DMS 273 (cell line): ENCODE measurements at regions not wholly inside any gene's neighbourhood (a gene's known extent, or its start where the extent isn't known, plus 50 kb on each side); places are given as distances from the start of the nearest gene placed in this dataset.
"Not testable (repeated sequence)": the region's sequence is repeated elsewhere in the genome, so short reads cannot be mapped to it uniquely, and the experiment has no call there.

ENCODE experiments used
- DNase-seq: peaks from one replicate; lab custom pipeline; 2025; ENCODE audit not compliant: unreplicated experiment; lab: John Stamatoyannopoulos, UW

DNA sequence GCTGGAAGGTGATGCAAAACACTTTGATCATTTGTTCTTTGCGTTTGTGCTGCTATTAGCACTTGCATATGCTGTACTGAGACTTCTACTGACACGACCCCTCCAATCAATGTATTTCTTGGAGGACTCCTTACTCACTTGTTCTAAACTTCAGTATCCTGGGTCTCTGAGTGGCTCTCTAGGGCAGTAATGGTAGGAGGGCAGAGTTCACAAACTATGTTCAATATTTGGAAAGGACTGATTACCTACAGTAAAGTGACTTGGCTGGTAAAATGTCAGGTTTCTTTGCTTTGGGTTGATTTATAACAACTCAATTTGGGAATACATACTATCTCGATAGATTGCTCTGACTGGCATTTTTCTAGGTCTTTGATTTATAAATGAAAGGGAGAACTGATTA lies 93.7 kb downstream of the TRIM43 start:
- no peak for DNase-seq

DNA sequence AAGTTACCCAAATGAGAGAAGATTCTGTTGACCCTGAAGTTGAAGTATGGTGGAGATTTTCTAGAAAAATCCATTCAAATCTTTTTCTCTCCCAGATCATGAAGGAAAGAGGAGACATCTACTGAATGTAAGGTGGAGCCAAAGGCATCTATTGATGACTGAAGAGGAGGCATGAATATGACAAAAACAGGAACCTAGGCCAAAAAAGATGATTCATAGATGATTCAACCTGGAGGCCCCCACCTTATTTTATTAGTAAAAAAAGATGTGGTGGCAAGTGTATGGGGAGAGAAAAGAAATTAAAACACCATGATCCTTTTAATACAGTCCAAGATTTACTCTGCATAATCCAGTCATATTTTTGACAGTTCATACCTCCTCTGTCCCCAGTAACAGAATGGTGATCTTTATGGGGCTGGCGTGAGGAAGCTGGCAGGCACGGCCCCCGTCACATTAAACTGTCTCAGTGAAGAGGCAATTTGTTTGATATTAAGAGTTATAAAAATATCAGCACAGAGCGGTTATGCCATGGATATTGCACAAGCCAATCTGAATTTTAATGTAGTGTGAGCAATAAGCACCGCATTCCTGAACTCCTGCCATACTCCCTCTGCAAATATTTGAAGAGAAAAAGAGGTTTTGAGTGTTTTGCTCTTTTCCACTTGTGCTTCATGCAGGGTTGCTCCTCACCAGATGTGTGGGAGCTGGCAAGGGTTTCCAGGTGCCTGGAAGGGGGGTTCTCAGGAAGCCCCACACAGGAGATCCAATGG lies 94.4 kb downstream of the TRIM43 start:
- not testable (repeated sequence) for DNase-seq

DNA sequence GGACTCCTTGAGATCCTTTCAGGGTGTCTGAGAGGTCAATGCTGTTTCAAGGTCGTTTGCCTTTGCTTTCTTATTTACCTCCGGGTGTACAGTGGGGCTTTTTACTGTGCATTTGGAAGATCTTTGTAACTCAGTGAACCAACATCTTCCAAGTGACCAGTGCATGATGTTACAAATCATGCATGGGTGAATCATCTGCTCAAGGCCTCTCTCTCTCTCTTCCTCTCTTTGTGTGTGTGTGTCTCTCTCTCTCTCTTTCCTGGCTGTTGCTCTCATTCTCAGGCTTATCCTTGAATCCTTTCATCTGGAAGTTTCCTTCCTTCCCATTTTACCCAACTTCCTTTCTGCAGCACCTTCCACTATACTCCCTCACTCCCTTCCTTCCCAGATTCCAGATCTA lies 96.1 kb downstream of the TRIM43 start:
- DNase-seq = not testable (repeated sequence)

DNA sequence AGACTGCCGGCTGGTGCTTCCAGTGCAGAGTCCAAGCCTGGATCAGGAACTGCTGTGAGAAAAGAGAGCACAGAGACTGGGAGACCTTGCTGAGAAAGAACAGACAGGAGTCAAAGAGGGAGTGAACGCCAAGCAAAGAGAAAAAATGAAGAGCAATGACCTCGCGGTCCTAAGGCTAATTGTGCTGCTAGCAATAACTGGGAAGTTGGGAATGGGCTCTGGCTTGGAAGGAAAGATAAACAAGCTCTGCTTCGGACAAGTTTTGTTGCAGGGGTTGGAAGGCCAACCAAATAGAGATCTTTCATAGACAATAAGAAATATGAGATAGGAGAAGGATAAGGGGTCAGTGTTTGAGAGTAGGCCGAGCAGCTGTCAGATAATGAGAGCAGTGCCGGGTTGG lies 99.4 kb downstream of the TRIM43 start:
- not testable (repeated sequence) for DNase-seq

DNA sequence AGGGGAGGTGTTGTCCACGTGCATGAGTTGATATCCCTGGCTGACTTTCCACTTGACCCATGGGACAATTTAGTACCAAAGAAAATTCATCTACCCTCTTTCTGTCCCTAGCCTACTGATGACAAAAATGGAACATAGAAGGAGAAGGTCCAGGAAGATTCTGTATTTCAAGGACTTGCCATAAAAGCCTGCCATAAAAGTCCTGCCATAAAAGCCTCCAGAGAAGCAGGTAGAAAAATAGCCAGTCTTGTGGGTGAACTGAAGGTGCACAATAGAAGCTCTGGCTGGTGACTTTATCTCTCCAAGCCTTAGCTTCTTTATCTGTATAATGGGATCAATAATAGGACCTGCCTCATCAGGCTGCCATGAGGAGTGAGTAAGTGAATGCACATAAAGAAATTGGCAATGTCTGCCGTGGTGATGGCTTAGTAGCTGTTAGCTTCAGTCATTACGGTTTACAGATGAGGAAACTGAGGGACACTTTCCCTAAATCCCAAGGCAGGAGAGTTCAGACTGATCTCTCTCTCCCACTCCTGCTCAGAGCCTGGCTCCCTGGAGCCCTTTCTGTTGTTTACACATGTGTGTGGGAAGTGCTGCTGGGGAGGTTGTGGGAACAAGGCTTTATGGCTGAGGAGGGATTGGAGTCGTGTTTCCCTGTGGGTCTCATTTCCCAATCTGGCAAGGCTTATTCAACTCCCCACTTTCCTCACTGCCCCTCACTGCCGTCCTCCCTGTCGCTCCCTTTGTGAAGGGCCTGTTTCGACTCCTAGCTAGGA lies 101.5 kb downstream of the TRIM43 start:
- DNase-seq = not testable (repeated sequence)

DNA sequence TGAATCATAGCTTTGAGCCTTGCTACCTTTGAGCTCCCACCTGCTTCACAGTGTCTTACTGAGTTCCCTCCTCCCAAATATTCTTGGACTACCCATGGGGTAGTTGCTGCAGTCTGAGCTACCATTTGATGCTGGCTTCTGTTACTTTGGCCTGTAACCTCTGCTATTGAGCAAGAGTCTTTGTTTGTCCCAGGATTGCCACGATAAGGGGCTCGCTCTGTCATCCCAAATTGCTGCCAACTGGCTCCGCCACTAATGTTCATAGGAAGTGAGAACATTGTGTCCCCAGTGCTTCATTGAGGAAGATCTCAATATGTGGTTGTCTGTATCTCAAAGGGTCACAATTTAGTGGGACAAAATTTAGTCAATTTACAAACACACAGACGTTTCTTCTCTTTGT lies 103.8 kb downstream of the TRIM43 start:
- no peak for DNase-seq

DNA sequence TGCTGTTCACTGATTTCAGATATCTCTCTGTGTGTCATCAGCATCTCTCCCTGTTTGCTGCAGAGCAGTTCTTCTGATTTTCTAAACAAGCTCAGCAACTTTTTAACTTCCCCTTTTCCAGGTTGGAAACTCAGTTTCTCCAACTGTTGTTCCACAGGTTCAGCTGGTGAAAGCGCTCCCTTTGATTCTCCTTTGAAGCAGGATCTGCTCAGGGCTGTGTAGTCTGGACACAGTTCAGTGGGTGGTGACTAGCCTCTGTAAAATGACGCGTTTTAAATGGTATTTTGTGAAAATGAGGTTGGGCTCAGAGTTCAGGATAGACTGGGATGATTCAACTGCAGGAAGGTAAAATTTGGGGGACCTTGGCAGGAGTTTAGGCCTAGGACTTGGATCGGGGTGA lies 106.3 kb downstream of the TRIM43 start:
- no peak for DNase-seq

DNA sequence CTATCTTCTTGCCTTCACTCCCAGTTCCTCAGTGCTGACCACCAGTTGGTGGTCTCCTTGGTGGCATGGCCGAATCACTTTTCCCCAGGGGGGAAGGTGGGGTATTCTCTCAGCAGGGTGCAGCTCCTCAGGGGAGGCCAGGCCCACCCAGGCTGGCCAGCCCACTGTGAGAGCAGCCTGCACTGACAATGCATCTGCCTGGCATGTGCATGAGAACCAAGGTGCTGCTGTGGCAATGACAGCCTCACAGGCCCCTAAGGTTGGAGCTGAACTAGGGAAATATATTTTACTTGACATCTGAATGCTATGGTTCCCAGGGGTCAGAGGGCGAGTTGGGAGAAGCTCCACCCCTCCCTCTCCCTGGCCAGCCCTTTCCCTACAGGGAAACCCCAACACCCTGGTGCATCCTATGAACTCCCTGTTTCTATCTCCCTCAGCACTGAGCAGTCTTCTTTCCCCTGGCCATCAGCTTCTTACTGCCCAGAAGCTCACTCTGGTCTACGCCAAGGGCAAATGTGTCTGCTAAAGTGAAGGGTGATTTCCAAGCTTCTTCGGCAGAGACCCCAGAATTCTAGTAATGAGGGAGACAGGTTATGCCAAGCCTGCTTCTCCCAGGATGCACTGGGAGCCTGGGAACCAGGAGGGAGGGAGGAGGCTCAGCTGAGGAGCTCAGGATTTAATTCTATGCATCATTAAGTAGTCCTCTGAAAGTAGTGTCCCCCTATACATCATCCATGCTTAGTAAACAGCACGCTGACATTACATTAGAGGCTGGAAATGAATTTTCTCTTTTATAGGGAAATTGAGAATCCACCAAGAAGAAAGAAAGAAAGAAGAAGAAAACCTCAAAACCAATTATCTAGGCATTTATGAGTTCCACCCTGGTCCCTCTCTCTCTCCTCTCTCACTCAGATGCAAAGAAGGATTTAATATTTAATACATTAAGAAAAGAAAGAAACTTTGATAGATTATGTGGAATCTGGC lies 107.7 kb downstream of the TRIM43 start:
- not testable (repeated sequence) for DNase-seq

DNA sequence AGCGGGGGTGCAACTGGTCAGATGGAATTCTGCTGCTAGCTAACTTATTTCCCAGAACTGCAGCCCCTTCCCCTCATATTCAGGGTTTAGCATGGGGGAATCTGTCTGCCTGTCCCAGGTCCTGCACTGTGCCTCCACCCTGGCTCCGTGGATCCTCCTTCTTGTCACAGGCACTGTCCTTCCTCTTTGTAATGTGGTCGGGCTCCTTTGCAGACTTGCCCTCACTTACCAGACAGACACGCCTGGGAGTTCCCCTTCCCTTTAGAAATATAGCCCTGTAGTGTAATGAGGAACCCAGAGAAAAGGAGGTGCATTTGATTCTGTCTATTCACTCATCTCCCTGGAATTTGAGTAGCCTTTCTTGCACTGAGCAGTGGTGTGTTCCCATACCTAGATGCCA lies 108.7 kb downstream of the TRIM43 start:
- DNase-seq = no peak

DNA sequence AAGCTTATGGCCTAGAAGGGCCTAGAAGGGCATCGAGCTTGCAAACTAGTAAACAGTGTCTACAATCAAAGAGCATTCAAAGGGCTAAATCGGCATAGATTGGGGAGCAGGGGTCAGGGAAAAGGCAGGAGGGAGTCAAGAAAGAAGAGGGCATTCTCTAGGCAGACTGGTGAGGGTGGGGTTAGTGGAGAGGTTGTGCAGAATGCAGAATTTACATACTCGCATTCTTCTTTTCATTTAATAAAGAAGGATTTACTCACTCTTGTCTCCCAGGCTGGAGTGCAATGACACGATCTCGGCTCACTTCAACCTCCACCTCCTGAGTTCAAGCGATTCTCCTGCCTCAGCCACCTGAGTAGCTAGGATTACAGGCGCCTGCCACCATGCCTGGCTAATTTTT lies 110.7 kb downstream of the TRIM43 start:
- no peak for DNase-seq

DNA sequence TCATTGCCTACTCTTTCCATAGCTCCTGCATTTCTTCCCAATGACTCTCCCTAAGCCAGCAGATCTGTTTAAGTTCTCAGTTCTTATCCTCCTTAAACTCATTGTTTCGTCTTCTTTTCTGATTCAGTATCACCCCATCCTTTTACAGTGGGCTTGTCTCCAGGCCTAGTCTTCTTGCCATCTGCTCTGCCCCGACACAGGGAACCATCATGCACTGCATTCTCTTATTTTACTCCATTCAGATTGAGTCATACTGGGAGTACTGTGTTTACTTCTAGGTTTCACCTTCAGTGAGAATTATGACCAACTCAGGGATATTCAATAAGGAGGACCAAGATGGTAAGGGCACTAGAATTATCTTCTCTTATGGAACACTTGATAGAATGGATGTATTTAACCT lies 115.4 kb downstream of the TRIM43 start:
- not testable (repeated sequence) for DNase-seq

DNA sequence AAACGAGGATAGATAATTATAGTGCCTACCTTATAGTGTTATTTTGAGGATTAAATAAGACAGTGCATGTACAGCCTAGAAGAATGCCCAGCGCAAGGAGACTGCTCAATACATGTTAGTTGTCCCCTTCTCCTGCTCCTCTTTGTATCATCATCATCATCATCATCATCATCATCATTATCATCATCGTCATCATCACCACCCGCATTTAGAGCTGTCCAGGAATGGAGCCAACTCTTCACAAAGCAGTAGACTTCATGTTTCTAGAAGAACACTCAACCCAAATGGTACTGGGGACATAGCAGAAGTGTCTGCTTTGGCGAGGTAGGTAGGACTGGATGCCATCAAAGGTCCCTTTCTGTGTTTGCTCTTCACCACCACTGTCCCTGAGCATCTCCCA lies 116.0 kb downstream of the TRIM43 start:
- DNase-seq = no peak

DNA sequence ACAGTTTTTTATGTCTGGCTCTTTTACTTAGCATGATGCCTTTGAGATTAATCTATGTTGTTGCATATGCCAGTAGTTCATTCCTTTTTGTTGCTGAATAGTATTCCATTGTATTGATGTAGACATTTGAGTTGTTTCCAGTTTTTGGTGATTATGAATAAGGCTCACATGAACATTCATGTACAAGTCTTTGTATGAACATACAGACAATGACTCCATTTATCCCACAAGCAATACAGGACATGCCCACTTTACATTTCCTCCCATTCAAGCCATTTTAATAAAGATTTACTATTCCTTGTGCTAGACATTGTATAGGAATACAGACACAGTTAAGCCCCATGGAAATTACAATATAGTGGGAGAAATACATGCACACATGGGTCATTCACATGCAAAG lies 118.0 kb downstream of the TRIM43 start:
- no peak for DNase-seq

DNA sequence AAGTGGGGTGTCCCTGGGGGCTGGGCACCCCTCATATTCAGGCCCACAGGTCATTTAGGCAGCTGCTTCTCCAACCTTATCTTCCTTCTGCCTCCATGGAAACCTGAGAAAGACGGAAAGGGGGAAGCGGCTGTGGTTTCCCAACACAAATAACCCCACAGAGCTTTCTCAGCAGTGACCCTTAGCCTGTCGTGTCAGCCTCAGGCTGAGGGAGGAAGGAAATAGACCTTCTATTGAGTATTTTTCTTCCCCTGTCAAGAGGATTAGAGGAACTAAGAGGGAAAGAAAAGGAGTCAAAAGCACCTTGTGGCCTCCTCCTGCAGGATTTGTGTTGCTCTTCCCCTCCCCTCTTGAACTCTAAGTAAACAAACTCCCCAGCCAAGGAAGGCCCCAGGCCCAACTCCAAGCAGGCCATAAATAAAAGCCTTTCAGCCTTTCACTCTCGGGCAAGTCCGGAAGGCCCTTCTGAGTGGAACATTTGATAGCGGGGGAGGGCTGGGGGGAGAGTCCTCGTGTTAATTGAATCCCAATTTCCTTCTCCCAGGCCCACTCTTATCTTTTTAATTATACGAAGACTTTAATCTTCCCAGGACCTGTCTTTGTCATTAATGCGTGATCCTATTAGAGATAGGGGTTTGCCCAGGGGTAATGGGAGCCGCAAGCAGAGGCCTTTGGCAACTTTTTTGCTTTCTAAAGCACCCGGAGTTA lies 121.8 kb downstream of the TRIM43 start:
- DNase-seq = not testable (repeated sequence)

DNA sequence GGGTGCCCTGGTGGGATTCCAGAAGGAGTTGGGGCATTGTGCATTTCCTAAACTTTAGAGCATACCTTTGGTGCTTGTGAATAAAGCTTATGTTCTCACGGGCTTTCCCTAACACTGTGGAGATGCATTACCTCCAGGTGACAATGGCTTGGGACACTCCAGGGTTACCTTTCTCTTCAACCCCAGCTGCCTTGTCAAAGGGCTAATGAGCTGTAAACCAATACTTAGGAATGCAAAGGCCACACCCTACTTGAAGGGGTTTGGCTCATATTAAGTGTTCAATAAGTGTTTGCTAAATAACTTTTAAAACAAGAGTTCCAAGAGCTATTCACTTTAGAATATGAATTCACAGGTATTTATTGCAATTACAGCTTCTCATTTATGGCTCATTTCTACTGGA lies 122.6 kb downstream of the TRIM43 start:
- DNase-seq = not testable (repeated sequence)

DNA sequence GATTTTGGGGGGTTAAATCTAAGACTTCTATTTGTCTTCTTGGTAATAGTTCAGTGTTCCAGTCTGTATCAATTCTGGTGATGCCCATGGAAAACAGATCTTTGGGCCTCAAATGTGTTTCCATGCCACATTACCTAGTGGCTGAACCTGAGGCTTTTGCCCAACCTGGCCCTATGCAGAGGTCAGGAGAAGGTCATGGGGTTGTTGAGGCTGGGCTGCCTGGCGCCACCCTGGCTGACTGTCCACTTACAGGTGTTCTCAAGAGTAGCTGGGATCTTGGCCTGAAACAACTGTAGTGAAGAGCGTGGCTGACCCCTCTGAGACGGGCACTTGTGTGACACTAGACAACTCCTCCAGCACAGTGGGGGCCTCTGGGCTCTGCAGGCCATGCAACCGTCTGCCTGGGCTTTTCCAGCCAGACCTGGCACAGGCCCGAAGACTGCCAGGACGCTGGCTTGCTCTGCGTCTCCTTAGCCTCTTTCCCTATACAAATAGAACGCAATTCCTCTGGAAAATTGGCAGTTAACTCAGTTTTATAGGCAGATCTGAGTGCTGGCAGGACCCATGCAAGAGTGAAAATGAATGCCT lies 127.8 kb downstream of the TRIM43 start:
- DNase-seq = no peak

DNA sequence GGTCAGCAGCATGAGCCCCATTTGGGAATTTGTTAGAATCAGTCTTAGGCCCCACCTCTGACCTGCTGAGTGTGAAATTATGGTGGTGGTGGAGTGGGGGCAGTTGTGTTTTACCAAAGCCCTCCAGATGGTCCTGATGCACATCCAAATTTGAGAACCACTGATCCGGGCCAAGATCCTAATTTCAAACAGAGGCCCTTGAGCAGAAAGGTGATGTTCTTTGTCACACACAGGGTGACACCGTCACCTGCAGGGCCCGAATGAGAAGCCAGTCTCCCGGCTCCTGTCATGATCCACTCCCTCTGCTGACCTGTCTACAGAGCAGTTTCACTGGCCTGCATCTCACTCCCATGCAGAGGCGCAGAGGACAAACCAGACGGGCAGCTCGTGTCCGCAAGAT lies 129.9 kb downstream of the TRIM43 start:
- no peak for DNase-seq

DNA sequence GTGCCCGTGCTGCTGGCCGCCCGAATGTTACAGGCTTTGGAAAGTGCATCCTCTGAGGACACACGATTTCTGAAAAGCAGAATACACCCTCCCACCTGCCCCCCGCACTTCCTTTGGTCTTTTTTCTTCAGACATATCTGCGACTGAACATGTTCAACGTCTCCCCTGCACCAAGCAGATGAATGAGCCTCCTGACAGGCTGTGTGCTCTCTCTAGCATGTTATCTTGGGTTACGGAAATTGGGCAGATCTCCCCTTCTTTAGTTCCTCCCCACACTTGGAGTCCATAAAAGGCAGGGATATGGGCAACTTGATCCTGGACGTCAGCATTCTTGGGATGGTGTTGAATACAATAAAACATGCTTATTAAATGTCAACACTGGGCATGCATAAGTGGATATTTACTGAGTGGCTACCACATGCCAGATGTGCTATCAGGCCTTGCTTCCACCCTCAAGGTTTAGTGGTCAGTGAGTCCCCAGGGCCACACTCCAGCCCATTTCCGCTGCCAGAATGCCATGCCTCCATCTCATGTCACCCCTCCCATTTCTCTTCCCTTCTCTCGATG lies 130.4 kb downstream of the TRIM43 start:
- no peak for DNase-seq

DNA sequence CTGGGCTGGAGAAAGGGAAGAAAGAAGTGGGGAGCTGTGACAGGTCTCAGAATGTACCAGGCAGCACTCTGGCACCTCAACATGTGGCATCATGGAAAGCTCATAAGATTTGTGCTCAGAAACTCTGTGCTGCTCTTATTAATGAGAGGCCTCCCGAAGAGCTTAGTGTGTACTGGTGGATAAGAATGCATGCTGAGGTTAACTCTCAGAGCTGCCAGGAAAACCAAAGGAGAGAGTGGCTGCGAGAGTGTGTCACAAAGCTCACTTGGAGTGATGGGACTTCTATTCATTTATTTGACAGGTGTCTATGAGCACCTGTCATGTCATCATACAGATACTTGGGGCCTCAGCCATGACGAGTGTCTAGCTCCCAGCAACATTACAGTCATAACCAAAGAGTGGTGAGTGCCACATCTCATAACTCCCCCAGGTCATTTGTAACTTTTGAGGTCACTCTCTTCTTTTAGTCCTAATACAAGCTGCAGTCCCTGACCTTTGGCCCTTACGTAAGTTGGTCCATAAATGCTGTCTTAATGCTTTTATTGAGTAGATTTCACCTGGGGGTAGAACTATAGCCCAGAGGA lies 131.9 kb downstream of the TRIM43 start:
- not testable (repeated sequence) for DNase-seq

DNA sequence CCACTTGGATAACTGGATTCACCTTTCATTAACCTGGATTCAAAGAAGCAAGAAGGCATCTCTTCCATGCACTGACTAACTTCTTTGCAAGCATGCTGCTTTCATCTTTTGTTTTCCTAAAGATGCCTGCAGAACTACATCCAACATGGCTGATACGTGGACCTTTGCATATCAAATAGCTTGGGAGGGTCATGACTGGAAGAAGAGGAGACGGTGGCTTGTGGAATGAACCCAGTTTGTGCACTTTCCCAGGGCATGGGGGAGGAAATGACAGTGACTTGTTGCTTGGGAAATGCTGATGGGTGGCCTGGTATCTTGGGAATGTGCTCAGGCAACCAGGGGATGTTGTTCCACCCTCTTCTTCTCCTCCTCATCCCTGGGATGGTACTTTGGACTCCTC lies 133.4 kb downstream of the TRIM43 start:
- DNase-seq = not testable (repeated sequence)
